ENCODE measurements at regions not wholly inside any gene's neighbourhood (a gene's known extent, or its start where the extent isn't known, plus 50 kb on each side); places are given as distances from the start of the nearest gene placed in this dataset.

DNA sequence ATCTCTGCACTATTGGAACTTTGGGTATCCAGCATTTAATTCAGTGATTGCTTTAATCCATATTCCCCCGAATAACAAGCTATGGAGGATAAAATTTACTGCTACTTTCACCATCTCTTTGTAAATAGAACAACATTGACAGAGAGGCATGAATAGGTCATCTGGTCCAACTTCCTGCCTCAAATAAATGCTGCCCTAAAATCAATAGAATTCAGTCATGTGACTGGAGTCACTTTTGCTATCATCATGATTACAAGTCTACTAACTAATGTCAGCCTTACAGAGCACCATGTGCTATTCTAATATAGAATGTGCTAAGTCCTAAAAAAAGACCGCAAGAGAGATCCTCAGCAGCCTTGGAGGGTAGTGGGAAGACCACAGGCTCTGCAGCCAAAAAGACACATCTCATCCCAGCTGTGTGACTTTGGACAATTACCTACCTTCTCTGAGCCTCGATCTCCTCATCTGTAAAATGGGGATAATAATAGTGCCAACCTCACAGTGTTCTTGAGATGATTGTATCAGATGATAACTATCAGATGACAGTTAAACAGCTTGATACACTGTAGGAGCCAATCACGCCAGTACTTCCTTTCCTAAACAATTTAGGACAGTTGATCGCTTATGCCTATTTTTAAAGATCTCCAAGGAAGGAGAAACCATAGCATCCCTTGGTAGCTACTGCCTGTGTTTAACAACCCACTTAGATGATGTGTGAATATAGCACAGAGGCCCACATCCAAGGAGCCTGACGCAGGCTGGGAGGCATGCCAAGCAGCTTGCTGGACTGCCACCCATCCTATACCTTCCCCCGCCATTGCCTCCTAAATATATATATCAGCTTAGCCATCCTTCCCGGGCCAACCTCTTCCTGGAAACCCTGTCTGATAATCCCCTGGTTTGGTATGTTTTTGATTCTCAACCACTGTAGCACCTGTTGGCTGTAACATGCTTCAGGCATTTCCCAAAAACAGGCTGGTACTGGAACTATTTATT is 77.3 kb upstream of the PHF21A start:
- H3K27me3 ChIP-seq (ENCODE audit: insufficient read depth, low read depth) = no peaks in the 10 kb centered on the region
- H3K9ac ChIP-seq = no peak overlapping the region
- H3K4me2 ChIP-seq = no peak overlapping the region
- no peak overlapping the region for H2AFZ ChIP-seq (ENCODE audit: low read depth)
- TF ChIP-seq, protein P1, sequence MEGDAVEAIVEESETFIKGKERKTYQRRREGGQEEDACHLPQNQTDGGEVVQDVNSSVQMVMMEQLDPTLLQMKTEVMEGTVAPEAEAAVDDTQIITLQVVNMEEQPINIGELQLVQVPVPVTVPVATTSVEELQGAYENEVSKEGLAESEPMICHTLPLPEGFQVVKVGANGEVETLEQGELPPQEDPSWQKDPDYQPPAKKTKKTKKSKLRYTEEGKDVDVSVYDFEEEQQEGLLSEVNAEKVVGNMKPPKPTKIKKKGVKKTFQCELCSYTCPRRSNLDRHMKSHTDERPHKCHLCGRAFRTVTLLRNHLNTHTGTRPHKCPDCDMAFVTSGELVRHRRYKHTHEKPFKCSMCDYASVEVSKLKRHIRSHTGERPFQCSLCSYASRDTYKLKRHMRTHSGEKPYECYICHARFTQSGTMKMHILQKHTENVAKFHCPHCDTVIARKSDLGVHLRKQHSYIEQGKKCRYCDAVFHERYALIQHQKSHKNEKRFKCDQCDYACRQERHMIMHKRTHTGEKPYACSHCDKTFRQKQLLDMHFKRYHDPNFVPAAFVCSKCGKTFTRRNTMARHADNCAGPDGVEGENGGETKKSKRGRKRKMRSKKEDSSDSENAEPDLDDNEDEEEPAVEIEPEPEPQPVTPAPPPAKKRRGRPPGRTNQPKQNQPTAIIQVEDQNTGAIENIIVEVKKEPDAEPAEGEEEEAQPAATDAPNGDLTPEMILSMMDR (conservative IDR thresholded peaks at IDR 0.05; ENCODE audit: low read depth, low read length) = no peak
- no peaks in the 10 kb centered on the region for H3K79me2 ChIP-seq (ENCODE audit: insufficient read depth, low read depth)
- H3K27ac ChIP-seq = no peak overlapping the region
- H4K20me1 ChIP-seq (ENCODE audit: insufficient read depth) = no peaks in the 10 kb centered on the region
- no peak overlapping the region for H3K4me3 ChIP-seq (IDR thresholded peaks at IDR 0.05; ENCODE audit: insufficient read depth, low read depth, low read length)
- no peaks in the 10 kb centered on the region for H3K36me3 ChIP-seq (ENCODE audit: insufficient read depth)
- no peaks in the 10 kb centered on the region for H3K4me1 ChIP-seq (ENCODE audit: low read depth, poor library complexity, severe bottlenecking)

DNA sequence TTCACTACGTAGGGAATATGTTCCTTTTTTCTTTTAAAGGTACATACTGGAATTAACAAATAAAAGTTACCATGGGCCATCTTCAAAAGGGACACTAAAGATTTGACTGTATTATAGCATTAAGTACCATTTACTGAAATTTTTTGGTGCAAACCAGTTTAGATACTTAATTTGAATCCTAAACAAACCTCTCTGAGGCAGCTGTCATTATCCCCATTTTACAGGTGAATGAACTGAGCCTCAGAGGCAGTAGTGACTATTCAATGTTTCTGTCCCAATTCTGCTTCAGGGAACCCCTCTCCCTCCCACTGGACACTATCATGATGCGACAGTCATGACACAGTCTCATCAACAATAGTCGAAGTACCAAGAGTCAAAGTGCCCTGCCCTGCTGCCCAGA is 76.2 kb upstream of the PHF21A start:
- TF ChIP-seq, protein P1 (conservative IDR thresholded peaks at IDR 0.05; ENCODE audit: low read depth, low read length) = no peak
- Histone ChIP-seq H3K4me1 (ENCODE audit: low read depth, poor library complexity, severe bottlenecking) (no peaks in the 10 kb centered on the region), H3K27ac (no peak overlapping the region)

DNA sequence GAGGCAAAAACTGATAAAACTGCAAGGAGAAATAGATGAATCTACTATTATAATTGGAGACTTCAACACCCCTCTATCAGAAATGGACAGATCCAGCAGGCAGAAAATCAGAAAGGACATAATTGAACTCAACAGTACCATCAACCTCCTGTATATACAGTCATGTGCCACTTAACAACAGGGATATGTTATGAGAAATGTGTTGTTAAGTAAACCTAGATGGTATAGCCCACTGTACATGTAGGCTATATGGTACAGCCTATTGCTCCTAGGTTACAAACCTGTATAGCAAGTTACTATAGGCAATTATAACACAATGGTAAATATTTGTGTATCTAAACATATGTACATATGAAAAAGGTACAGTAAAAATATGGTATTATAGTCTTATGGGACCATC is 66.8 kb upstream of the PHF21A start:
- Histone ChIP-seq H3K79me2 (ENCODE audit: insufficient read depth, low read depth) (no peaks in the 10 kb centered on the region), H3K4me3 (IDR thresholded peaks at IDR 0.05; ENCODE audit: insufficient read depth, low read depth, low read length) (no peak overlapping the region), H3K27me3 (ENCODE audit: insufficient read depth, low read depth) (no peaks in the 10 kb centered on the region), H3K4me1 (ENCODE audit: low read depth, poor library complexity, severe bottlenecking) (no peaks in the 10 kb centered on the region), H3K4me2 (no peak overlapping the region), H2AFZ (ENCODE audit: low read depth) (no peak overlapping the region), H3K9ac (no peak overlapping the region), H4K20me1 (ENCODE audit: insufficient read depth) (no peaks in the 10 kb centered on the region), H3K27ac (no peak overlapping the region), H3K36me3 (ENCODE audit: insufficient read depth) (no peaks in the 10 kb centered on the region)
- TF ChIP-seq, protein P1 (conservative IDR thresholded peaks at IDR 0.05; ENCODE audit: low read depth, low read length) = no peak

More for the DNA sequence above, 76.2 kb upstream of the PHF21A start:
- Histone ChIP-seq H3K4me3 (IDR thresholded peaks at IDR 0.05; ENCODE audit: insufficient read depth, low read depth, low read length) (no peak overlapping the region), H3K36me3 (ENCODE audit: insufficient read depth) (no peaks in the 10 kb centered on the region), H3K4me2 (no peak overlapping the region), H3K79me2 (ENCODE audit: insufficient read depth, low read depth) (no peaks in the 10 kb centered on the region), H3K27me3 (ENCODE audit: insufficient read depth, low read depth) (no peaks in the 10 kb centered on the region), H3K9ac (no peak overlapping the region), H2AFZ (ENCODE audit: low read depth) (no peak overlapping the region), H4K20me1 (ENCODE audit: insufficient read depth) (no peaks in the 10 kb centered on the region)

DNA sequence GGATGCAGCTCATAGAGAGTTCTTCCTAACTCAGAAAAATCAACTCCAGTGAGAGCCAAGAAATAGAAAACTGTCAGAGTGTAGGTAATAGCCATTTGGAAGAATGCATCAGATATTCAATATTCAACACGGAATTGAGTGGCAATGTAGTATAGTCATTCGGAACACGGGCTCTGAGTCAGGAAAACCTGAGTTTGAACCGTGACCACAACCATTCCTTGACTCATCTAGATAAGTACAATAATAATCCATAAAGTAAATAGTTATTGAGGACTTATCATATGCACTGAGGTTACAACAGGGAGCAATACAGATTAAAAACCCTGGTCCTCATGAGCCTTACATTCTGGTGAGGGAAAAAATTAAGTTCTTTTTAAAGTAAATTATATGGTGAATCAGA is 62.6 kb upstream of the PHF21A start:
- Histone ChIP-seq H3K27me3 (ENCODE audit: insufficient read depth, low read depth) (no peaks in the 10 kb centered on the region), H4K20me1 (ENCODE audit: insufficient read depth) (no peaks in the 10 kb centered on the region), H3K4me3 (IDR thresholded peaks at IDR 0.05; ENCODE audit: insufficient read depth, low read depth, low read length) (no peak overlapping the region), H3K79me2 (ENCODE audit: insufficient read depth, low read depth) (no peaks in the 10 kb centered on the region), H3K4me2 (no peak overlapping the region), H3K9ac (no peak overlapping the region), H3K4me1 (ENCODE audit: low read depth, poor library complexity, severe bottlenecking) (no peaks in the 10 kb centered on the region), H3K27ac (no peak overlapping the region), H3K36me3 (ENCODE audit: insufficient read depth) (no peaks in the 10 kb centered on the region), H2AFZ (ENCODE audit: low read depth) (no peak overlapping the region)
- TF ChIP-seq, protein P1 (conservative IDR thresholded peaks at IDR 0.05; ENCODE audit: low read depth, low read length) = no peak

Measured in KMS-11 (cell line).